Smooth muscle cell (in vitro differentiated cells): ENCODE measurements at regions not wholly inside any gene's neighbourhood (a gene's known extent, or its start where the extent isn't known, plus 50 kb on each side); places are given as distances from the start of the nearest gene placed in this dataset.
"Not testable (repeated sequence)": the region's sequence is repeated elsewhere in the genome, so short reads cannot be mapped to it uniquely, and the experiment has no call there.

Source experiments
- DNase-seq: peaks from one replicate; lab custom pipeline; 2025; ENCODE audit not compliant: unreplicated experiment; lab: John Stamatoyannopoulos, UW
- H2AFZ ChIP-seq: fragments of 200-600 bp; sonication (generic); 2 replicates; pipeline ENCODE4 v1.6.0; 2016; ENCODE audit warnings: antibody characterized with exemption, low read depth, mild to moderate bottlenecking
- H3F3A ChIP-seq: fragments of 200-600 bp; sonication (generic); 2 replicates; pipeline ENCODE4 v1.6.0; 2017; ENCODE audit warnings: antibody characterized with exemption, low read depth
- H3K27ac ChIP-seq: fragments of 200-600 bp; sonication (generic); 2 replicates; pipeline ENCODE4 v1.5.1; 2016; ENCODE audit warnings: low read depth, mild to moderate bottlenecking
- H3K27me3 ChIP-seq: fragments of 200-600 bp; sonication (generic); 2 replicates; pipeline ENCODE4 v1.6.1; 2016; ENCODE audit warnings: low read depth, mild to moderate bottlenecking
- H3K36me3 ChIP-seq: fragments of 200-600 bp; sonication (generic); 2 replicates; pipeline ENCODE4 v1.5.1; 2016; ENCODE audit warnings: low read depth
- H3K4me1 ChIP-seq: fragments of 200-600 bp; sonication (generic); 2 replicates; pipeline ENCODE4 v1.5.1; 2016; ENCODE audit warnings: low read depth
- H3K4me2 ChIP-seq: fragments of 200-600 bp; sonication (generic); 2 replicates; pipeline ENCODE4 v1.6.0; 2016; ENCODE audit warnings: mild to moderate bottlenecking
- H3K4me3 ChIP-seq: fragments of 200-600 bp; sonication (generic); 2 replicates; pipeline ENCODE4 v1.5.1; 2016; ENCODE audit warnings: mild to moderate bottlenecking
- H3K79me2 ChIP-seq: fragments of 200-600 bp; sonication (generic); 2 replicates; pipeline ENCODE4 v1.6.0; 2016; ENCODE audit warnings: low read depth, mild to moderate bottlenecking
- H3K9ac ChIP-seq: fragments of 200-600 bp; sonication (generic); 2 replicates; pipeline ENCODE4 v1.6.0; 2016; ENCODE audit warnings: low read depth
- H3K9me3 ChIP-seq: fragments of 200-600 bp; sonication (generic); replicated peaks from 2 replicates; pipeline ENCODE4 v1.5.1; 2016; ENCODE audit warnings: low read depth
- H4K20me1 ChIP-seq: fragments of 200-600 bp; sonication (generic); 2 replicates; pipeline ENCODE4 v1.6.0; 2016; ENCODE audit warnings: low read depth
- WGBS: methylation state at CpG from one replicate; pipeline ENCODE4 v1.1.7; 2016; ENCODE audit warnings: low lambda C conversion rate; 5-methylcytosine and 5-hydroxymethylcytosine counted together

DNA sequence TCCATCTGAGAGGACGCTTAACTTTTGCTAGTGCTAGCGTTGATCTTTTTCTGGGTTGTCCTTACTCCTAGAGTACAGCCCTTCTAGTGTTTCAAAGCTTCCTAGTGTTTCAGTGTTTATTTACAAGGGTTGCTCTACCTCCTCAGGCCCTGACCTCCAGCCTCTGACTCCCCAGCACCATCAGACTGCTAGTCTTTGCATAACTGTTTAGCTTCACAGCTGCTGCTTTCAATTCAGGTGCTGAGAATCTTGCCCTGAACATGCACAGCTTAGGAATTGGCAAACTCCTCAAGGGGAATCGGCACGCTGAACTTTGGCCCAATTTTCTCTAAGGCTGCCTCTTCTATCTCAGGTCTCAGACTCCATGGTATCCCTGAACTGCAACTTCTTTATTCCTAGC is 52.9 kb downstream of the OR52B4 start:
- WGBS: 91% methylated on average over 2 of the region's 4 CpGs
- H3K9me3 ChIP-seq: not testable (repeated sequence)

DNA sequence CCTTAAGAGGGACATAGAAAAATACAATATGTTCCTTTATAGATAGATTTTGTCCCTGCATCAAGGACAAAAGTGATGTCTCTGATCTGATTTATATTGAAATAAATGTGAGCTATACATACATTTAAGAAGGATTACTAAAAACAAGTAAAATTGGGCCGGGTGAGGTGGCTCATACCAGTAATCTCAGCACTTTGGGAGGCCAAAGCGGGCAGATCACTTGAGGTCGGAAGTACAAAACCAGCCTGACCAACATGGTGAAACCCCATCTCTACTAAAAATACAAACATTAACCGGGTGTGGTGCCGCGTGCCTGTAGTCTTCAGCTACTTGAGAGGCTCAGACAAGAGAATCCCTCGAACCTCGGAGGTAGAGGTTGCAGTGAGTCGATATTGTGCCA is 91.0 kb downstream of the OR52B4 start:
- H3K27me3 ChIP-seq, H3K4me2 ChIP-seq, H3K79me2 ChIP-seq, DNase-seq, H3K4me3 ChIP-seq, H3K4me1 ChIP-seq, H3K9me3 ChIP-seq, H3F3A ChIP-seq, H4K20me1 ChIP-seq, H3K36me3 ChIP-seq, H3K9ac ChIP-seq, H2AFZ ChIP-seq, H3K27ac ChIP-seq: not testable (repeated sequence)
- 94% methylated on average over 9 of the region's 9 CpGs for WGBS

More for the DNA sequence above, 52.9 kb downstream of the OR52B4 start:
- H3K79me2 ChIP-seq, H3K4me1 ChIP-seq, H4K20me1 ChIP-seq, H3K4me3 ChIP-seq, DNase-seq, H3K9ac ChIP-seq, H3K4me2 ChIP-seq, H3K27ac ChIP-seq, H2AFZ ChIP-seq, H3K27me3 ChIP-seq, H3K36me3 ChIP-seq, H3F3A ChIP-seq: not testable (repeated sequence)

DNA sequence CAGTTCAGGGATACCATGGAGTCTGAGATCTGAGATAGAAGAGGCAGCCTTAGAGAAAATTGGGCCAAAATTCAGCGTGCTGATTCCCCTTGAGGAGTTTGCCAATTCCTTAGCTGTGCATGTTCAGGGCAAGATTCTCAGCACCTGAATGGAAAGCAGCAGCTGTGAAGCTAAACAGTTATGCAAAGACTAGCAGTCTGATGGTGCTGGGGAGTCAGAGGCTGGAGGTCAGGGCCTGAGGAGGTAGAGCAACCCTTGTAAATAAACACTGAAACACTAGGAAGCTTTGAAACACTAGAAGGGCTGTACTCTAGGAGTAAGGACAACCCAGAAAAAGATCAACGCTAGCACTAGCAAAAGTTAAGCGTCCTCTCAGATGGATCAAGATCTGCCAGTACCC is 117.1 kb downstream of the OR52B4 start:
- 31% methylated on average over 1 of the region's 3 CpGs for WGBS
- H3K9me3 ChIP-seq, H3F3A ChIP-seq, H3K36me3 ChIP-seq, DNase-seq, H3K79me2 ChIP-seq, H3K9ac ChIP-seq, H3K4me1 ChIP-seq, H3K27ac ChIP-seq, H3K4me2 ChIP-seq, H2AFZ ChIP-seq, H3K4me3 ChIP-seq, H4K20me1 ChIP-seq, H3K27me3 ChIP-seq: not testable (repeated sequence)

DNA sequence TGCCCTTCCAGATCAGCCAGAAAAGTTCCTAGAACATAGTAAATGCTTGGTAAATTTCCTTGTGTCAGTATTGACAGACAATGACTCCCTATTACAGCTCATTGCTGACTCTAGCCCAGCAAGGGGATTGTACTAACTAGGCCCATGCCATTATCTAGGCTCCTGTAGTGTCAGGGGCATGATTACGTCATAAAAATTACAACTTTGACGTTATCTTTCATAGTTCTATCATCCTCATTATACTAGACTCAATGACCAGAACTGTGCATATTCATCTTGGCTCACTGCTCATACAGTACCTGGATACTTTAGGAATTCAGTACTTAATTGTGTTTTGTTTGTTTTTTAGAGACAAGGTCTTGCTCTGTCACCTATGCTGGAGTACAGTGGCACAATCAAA is 118.7 kb downstream of the OR52B4 start:
- not testable (repeated sequence) for H4K20me1 ChIP-seq, H3K9ac ChIP-seq, H3K27me3 ChIP-seq, H3K9me3 ChIP-seq, H3K36me3 ChIP-seq, H3K4me3 ChIP-seq, H3K4me1 ChIP-seq, H3K79me2 ChIP-seq, H3K4me2 ChIP-seq, H3F3A ChIP-seq, DNase-seq, H3K27ac ChIP-seq, H2AFZ ChIP-seq
- 58% methylated on average over 2 of the region's 2 CpGs for WGBS

DNA sequence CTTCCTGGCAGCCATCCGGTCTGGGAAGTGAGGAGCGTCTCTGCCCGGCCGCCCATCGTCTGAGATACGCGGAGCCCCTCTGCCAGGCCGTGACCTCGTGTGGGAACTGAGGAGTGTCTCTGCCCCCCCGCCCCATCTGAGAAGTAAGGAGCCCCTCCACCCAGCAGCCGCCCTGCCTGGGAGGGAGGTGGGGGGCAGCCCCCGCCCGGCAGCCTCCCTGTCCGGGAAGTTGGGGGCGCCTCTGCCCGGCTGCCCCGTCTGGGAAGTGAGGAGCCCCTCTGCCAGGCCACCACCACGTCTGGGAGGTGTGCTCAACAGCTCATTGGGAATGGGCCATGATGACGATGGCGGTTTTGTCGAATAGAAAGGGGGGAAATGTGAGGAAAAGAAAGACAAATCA is 130.4 kb downstream of the OR52B4 start:
- H3F3A ChIP-seq, H4K20me1 ChIP-seq, H3K4me3 ChIP-seq, H3K9me3 ChIP-seq, DNase-seq, H3K27ac ChIP-seq, H3K36me3 ChIP-seq, H3K9ac ChIP-seq, H2AFZ ChIP-seq, H3K79me2 ChIP-seq, H3K4me1 ChIP-seq, H3K4me2 ChIP-seq, H3K27me3 ChIP-seq: not testable (repeated sequence)
- WGBS: 94% methylated on average over 21 of the region's 21 CpGs

DNA sequence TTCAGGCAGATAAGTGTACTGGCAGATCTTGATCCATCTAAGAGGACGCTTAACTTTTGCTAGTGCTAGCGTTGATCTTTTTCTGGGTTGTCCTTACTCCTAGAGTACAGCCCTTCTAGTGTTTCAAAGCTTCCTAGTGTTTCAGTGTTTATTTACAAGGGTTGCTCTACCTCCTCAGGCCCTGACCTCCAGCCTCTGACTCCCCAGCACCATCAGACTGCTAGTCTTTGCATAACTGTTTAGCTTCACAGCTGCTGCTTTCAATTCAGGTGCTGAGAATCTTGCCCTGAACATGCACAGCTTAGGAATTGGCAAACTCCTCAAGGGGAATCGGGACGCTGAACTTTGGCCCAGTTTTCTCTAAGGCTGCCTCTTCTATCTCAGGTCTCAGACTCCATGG is 124.3 kb downstream of the RRM1 start:
- H2AFZ ChIP-seq, H3K79me2 ChIP-seq, H3K9me3 ChIP-seq, H3K4me2 ChIP-seq, H3K36me3 ChIP-seq, H3K27me3 ChIP-seq, DNase-seq, H4K20me1 ChIP-seq, H3K27ac ChIP-seq, H3K4me1 ChIP-seq, H3K9ac ChIP-seq, H3K4me3 ChIP-seq, H3F3A ChIP-seq: not testable (repeated sequence)
- 61% methylated on average over 4 of the region's 4 CpGs for WGBS
